PFSK-1 (cell line): ENCODE measurements at regions not wholly inside any gene's neighbourhood (a gene's known extent, or its start where the extent isn't known, plus 50 kb on each side); places are given as distances from the start of the nearest gene placed in this dataset.

Experiments
- POLR2AphosphoS5 ChIP-seq: IDR thresholded peaks from 2 replicates; pipeline ENCODE4 v1.6.1; 2012; ENCODE audit warnings: low read depth, mild to moderate bottlenecking, control low read depth, low read length, moderate library complexity
- SIN3A ChIP-seq: IDR thresholded peaks from 2 replicates; pipeline ENCODE4 v1.6.1; 2012; ENCODE audit warnings: mild to moderate bottlenecking, low read length, moderate library complexity, borderline replicate concordance; ENCODE audit not compliant: insufficient read depth
- TAF1 ChIP-seq: IDR thresholded peaks from 2 replicates; pipeline ENCODE4 v1.6.1; 2012; ENCODE audit warnings: low read length, control low read depth, borderline replicate concordance; ENCODE audit not compliant: insufficient read depth

DNA sequence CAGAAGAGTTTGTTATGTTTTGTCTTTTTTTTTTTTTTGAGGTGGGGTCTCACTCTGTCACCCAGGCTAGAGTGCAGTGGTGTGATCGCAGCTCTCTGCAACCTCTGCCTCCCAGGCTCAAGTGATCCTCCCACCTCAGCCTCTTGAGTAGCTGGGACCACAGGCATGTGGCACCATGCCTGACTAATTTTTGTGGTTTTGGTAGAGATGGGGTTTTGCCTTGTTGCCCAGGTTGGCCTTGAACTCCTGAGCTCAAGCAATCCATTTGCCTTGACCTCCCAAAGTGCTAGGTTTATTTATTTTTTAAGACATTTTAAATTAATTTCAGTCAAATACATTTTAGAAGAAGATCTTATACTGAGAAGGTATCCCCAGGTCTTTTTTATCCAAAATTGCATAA is 366.7 kb downstream of the KCNJ2 start:
- TF ChIP-seq POLR2AphosphoS5, result no peak
- TF ChIP-seq SIN3A, result no peak
- no peak for TF ChIP-seq TAF1
